NT2/D1 (cell line): ENCODE measurements at regions not wholly inside any gene's neighbourhood (a gene's known extent, or its start where the extent isn't known, plus 50 kb on each side); places are given as distances from the start of the nearest gene placed in this dataset.

Experiments
- DNase-seq: peaks from one replicate; pipeline ENCODE4 v3.0.0-alpha.2; 2011; ENCODE audit warnings: low read depth, low spot score
- H3K27me3 ChIP-seq: 2 replicates; pipeline ENCODE4 v1.6.0; 2011; ENCODE audit warnings: mild to moderate bottlenecking; ENCODE audit not compliant: insufficient read length, insufficient read depth
- H3K36me3 ChIP-seq: 2 replicates; pipeline ENCODE4 v1.6.1; 2011; ENCODE audit warnings: mild to moderate bottlenecking, low read length, mixed read lengths; ENCODE audit not compliant: insufficient read depth, insufficient read length
- H3K4me1 ChIP-seq: 2 replicates; pipeline ENCODE4 v1.5.1; 2011; ENCODE audit not compliant: insufficient read depth, insufficient read length
- H3K4me3 ChIP-seq: 2 replicates; pipeline ENCODE4 v1.5.1; 2011; ENCODE audit warnings: low read depth; ENCODE audit not compliant: insufficient read length
- H3K9ac ChIP-seq: 2 replicates; pipeline ENCODE4 v1.6.0; 2011; ENCODE audit warnings: low read depth; ENCODE audit not compliant: insufficient read length
- H3K9me3 ChIP-seq: 2 replicates; pipeline ENCODE4 v1.5.1; 2011; ENCODE audit warnings: mild to moderate bottlenecking, low read length; ENCODE audit not compliant: insufficient read depth
- SUZ12 ChIP-seq: IDR thresholded peaks from 2 replicates; pipeline ENCODE4 v1.6.1; 2011; ENCODE audit not compliant: insufficient read length, insufficient read depth; ENCODE audit errors: extremely low read depth
- YY1 ChIP-seq: IDR thresholded peaks from 2 replicates; pipeline ENCODE4 v1.6.1; 2011; ENCODE audit not compliant: insufficient read length, insufficient read depth
- ZNF274 ChIP-seq: IDR thresholded peaks from 2 replicates; pipeline ENCODE4 v1.6.1; 2011; ENCODE audit warnings: mild to moderate bottlenecking, low read depth, low read length

DNA sequence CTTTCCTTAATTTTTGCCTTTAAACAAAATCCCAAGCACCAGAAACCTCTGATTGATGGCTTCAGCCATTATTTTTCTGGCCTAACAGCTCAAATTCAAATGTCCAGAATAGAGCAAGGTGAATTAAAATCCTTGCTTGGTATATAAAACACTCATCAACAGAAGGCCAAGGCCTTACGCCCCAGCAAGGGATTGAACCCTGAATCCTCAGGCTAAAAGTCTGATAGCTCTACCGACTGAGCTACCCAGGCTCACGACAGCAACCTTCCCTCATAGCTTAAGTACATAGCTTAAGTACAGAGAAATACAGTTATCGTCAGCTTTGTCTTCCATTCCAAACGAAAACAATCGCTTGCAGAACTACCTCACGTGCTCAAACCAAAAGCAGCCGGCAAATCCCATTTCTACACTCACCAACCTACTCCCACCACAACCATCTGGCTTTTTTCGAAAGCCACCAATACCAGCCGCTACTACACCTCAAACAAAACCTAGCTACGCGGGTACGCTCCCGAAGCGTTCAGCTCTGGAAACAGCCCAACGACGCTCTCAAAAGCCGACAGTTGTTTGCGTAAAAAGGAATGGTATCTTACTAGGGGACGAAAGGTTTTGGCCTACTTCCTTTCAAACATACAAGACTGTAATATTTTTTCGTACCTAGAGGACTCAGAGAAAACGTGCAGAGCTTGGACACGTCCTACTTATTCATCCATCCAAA, 167.5 kb downstream of the GPX5 start:
- no peaks in the 10 kb centered on the region for H3K36me3 ChIP-seq
- DNase-seq = no peak
- no peaks in the 10 kb centered on the region for H3K27me3 ChIP-seq
- H3K9me3 ChIP-seq = no peaks in the 10 kb centered on the region
- H3K4me3 ChIP-seq = no peak overlapping the region
- H3K4me1 ChIP-seq = no peaks in the 10 kb centered on the region
- H3K9ac ChIP-seq = no peak overlapping the region
- TF ChIP-seq YY1 (no peak), SUZ12 (no peak), ZNF274 (no peak)

DNA sequence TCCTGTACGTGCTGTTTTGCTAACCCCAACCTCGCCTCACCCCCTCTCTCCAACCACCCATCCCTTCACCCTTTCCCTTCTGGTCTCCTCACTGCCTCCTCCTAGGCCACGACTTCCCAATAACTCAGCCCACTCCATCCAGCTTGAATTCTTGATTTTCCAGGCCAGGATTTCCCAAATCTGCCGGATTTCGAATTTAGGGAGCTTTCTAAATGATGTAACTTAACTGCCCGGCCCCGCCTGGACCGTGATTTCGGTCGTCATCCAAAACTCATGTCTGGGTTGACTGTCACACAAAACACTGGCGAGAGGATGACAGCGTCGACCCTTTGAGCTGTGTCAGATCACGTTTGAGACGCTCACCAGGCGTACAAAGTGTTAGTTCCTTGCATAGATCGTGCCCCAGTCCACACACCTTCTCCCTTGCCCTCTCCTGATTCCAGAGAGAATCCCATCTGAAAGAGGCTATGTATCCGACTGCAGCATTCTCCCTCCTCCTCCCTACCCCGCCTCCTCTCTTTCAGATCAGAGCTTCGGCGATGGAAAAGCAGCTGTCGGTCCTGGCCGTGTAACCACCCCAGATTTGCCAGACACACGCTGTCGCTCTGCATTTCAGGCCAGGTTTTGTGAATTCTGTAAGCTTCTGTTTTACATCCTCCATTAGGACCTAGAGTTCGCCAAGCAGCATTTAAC, 168.2 kb downstream of the GPX5 start:
- Histone ChIP-seq H3K4me1 (no peaks in the 10 kb centered on the region), H3K4me3 (no peak overlapping the region), H3K27me3 (no peaks in the 10 kb centered on the region), H3K36me3 (no peaks in the 10 kb centered on the region), H3K9me3 (no peaks in the 10 kb centered on the region), H3K9ac (no peak overlapping the region)
- no peak for DNase-seq
- TF ChIP-seq ZNF274 (no peak), SUZ12 (no peak), YY1 (no peak)

DNA sequence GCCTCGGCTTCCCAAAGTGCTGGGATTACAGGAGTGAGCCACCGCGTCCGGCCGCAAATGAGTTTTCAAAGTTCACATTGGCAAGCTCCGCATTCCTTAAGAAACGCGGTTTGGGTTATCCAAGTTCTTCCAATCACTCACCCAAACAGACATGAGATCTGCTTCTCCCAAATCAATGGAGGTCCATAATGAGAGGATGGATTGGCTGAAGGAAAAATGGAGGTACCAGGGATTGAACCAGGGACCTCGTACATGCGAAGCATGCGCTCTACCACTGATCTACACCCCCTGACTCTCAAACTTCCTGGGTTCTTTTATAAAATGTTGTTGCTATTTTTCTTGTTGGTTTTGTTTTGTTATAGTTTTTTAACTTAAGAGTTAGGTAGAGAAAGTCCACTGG, 170.0 kb downstream of the GPX5 start:
- H3K4me1 ChIP-seq = no peaks in the 10 kb centered on the region
- no peaks in the 10 kb centered on the region for H3K9me3 ChIP-seq
- H3K4me3 ChIP-seq = no peak overlapping the region
- no peak overlapping the region for H3K9ac ChIP-seq
- TF ChIP-seq YY1 = no peak
- TF ChIP-seq ZNF274 = no peak
- no peak for TF ChIP-seq SUZ12
- DNase-seq = no peak
- H3K36me3 ChIP-seq = no peaks in the 10 kb centered on the region
- no peaks in the 10 kb centered on the region for H3K27me3 ChIP-seq

DNA sequence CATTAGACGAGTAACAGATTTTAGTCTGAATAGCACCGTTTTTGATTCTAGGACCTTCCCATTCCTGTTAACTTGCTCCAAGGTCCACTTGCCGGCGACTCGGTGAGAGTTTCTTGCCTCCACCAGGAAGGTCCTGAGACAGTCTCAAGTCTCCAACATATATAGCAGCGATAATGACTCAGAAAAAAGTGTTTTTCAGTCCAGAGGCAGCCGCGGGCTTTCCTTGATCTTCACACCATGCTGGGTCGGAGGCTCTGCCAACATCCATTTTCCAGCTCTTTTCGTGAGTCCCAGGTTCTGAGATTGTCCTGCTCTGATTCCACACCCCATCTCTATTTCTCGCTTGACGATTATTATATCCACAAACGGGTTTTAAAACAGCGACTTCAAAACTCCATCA, 170.5 kb downstream of the GPX5 start:
- H3K9ac ChIP-seq = no peak overlapping the region
- no peak overlapping the region for H3K4me3 ChIP-seq
- TF ChIP-seq SUZ12 (no peak), YY1 (no peak)

DNA sequence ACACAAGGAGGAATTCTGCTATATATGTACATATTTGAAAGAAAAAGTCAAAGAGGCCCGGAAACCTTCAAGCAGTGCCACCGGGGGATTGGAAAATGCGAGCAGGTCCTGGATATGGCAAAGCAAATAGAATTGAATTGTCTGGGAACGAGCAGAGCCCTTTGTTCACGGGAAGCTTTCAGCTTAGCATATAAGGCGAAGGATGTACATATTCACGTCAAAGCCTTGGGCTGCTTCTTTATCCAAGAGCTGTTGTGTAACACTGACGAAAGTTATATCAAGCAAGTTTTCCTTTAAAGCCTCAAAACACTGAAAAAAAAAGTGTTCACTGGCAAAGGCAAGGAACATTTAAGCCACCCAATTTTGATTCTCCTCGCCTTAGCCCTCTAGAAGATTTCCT, 171.0 kb downstream of the GPX5 start:
- no peaks in the 10 kb centered on the region for H3K36me3 ChIP-seq
- no peak for TF ChIP-seq YY1
- no peak for TF ChIP-seq ZNF274
- TF ChIP-seq SUZ12 = no peak
- no peak for DNase-seq
- H3K9ac ChIP-seq = no peak overlapping the region
- no peaks in the 10 kb centered on the region for H3K9me3 ChIP-seq
- no peak overlapping the region for H3K4me3 ChIP-seq
- no peaks in the 10 kb centered on the region for H3K27me3 ChIP-seq
- no peaks in the 10 kb centered on the region for H3K4me1 ChIP-seq

More for the DNA sequence above, 170.5 kb downstream of the GPX5 start:
- DNase-seq = no peak
- H3K9me3 ChIP-seq = no peaks in the 10 kb centered on the region
- H3K36me3 ChIP-seq = no peaks in the 10 kb centered on the region
- H3K27me3 ChIP-seq = no peaks in the 10 kb centered on the region
- no peaks in the 10 kb centered on the region for H3K4me1 ChIP-seq

DNA sequence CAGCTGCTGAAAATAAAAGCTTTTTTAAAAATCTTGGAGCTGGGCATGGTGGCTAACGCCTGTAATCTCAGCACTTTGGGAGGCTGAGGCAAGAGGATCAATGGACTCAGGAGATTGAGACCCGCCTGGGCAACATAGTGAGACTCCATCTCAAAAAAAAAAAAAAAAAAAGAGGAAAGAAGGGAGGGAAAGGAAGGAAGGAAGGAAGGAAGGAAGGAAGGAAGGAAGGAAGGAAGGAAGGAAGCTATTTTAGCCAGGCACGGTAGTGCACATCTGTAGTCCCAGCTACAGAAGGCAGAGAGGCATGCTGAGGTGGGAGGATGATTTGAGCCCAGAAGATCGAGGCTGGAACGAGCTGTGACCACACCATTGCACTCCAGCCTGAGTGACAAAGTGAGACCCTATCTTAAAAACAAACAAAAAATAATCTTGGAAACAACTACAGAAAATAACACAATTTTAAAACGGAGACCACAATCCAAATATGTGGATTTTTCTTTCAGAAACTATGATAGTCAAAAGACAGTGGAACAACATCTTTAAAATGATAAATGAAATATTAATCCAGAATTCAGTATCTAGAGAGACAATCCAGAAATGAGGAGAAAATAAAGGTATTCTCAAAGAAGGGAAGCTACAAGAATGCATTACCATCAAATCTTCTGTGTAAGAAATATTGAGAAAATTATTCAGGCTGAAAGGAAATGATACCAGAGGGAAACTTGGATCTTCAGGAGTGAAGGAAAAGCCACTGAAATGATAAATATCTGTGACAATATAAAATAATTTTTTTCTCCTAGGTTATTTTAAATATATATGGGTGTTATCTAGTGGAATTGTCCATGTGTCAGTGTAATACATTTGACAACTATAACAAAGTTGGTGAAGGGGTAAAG, 182.0 kb downstream of the GPX5 start:
- no peaks in the 10 kb centered on the region for H3K27me3 ChIP-seq
- H3K36me3 ChIP-seq = no peaks in the 10 kb centered on the region
- H3K4me1 ChIP-seq = no peaks in the 10 kb centered on the region
- H3K4me3 ChIP-seq = no peak overlapping the region
- no peak overlapping the region for H3K9ac ChIP-seq
- DNase-seq = no peak
- TF ChIP-seq SUZ12 = no peak
- H3K9me3 ChIP-seq = peaks cover 17% of the 10 kb centered on the region; the same call in 1 of the 2 replicates

DNA sequence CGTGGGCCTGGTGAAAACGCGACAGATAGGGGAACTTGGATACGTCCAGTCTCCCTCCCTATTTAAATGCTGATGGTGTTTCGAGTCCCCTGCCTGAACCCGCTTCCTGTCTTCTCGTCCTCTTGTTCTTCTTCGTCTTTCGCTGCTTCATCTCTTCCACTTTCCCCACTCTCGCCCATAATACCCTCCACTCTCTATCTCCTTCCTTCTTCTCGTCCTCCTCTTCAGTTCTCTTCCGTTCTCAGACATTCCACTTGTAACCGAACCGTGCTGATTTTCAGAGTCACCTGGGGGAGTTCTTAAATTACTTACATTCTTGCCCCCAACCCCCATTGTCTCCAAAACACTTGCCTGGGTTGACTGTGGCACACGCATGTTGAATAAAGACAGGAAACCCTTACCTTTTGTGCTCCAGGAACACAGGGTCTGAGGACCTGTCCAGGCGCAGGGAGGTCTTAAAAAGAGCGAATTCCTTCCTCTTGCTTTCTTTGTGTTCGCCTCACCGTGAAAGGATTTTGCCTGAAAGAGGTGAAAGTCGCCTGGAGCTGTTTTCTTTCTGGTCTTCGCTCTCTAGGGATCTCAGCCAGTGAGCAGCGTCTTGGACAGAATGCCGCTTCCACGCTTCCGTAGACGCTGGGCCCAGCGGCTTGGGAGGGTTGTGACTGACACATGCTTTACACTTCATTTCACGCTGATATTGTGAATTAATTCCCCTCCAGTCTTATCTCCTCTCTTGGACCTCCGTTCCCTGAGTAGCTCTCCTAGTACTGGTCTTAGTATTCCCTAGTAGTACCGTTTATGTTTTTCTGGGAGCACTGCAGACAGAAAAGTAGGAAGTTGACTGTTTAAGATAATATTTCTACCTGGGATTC, 184.0 kb downstream of the GPX5 start:
- H3K9me3 ChIP-seq = peaks cover 17% of the 10 kb centered on the region; the same call in 1 of the 2 replicates
- peak overlapping the region; percentile 54 for H3K9ac ChIP-seq
- H3K4me3 ChIP-seq = peak overlapping the region; percentile 49
- no peaks in the 10 kb centered on the region for H3K4me1 ChIP-seq
- no peaks in the 10 kb centered on the region for H3K27me3 ChIP-seq
- TF ChIP-seq YY1 = no peak
- no peak for TF ChIP-seq ZNF274
- TF ChIP-seq SUZ12 = no peak
- no peaks in the 10 kb centered on the region for H3K36me3 ChIP-seq
- DNase-seq = no peak
